ENCODE measurements at regions not wholly inside any gene's neighbourhood (a gene's known extent, or its start where the extent isn't known, plus 50 kb on each side); places are given as distances from the start of the nearest gene placed in this dataset.

DNA sequence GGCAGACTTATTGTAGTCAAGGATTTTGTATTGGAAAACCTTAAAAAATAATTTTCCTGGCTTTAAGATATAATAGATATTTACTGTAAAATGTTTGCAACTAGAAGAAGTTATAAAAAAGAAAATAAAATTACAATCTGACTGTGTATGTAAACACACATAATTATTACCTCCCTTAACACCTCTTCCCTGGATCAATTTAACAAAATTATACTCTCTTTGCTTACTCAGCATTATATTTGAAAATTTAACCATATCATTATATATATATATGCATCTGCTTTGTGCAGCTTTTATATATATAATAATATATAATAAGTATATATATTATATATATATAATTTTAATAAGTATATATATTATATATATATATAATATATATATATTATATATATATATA lies 131.7 kb upstream of the FAM98A start:
- no peak overlapping the region for H3K4me3 ChIP-seq (ENCODE audit: control insufficient read depth, low read depth, low read length)
- TF ChIP-seq, protein P1, sequence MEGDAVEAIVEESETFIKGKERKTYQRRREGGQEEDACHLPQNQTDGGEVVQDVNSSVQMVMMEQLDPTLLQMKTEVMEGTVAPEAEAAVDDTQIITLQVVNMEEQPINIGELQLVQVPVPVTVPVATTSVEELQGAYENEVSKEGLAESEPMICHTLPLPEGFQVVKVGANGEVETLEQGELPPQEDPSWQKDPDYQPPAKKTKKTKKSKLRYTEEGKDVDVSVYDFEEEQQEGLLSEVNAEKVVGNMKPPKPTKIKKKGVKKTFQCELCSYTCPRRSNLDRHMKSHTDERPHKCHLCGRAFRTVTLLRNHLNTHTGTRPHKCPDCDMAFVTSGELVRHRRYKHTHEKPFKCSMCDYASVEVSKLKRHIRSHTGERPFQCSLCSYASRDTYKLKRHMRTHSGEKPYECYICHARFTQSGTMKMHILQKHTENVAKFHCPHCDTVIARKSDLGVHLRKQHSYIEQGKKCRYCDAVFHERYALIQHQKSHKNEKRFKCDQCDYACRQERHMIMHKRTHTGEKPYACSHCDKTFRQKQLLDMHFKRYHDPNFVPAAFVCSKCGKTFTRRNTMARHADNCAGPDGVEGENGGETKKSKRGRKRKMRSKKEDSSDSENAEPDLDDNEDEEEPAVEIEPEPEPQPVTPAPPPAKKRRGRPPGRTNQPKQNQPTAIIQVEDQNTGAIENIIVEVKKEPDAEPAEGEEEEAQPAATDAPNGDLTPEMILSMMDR (IDR thresholded peaks at IDR 0.05; ENCODE audit: control insufficient read depth, insufficient read depth, low read depth, low read length, missing control alignments): no peak
- DNase-seq (ENCODE audit: low read depth): no peak

- DNase-seq (ENCODE audit: low read depth): no peak
- no peak overlapping the region for H3K4me3 ChIP-seq (ENCODE audit: control insufficient read depth, low read depth, low read length)
- TF ChIP-seq, protein P1 (IDR thresholded peaks at IDR 0.05; ENCODE audit: control insufficient read depth, insufficient read depth, low read depth, low read length, missing control alignments): no peak
Measured at GRCh38 chr2:33730193-33730592, 131.1 kb upstream of the FAM98A start.

DNA sequence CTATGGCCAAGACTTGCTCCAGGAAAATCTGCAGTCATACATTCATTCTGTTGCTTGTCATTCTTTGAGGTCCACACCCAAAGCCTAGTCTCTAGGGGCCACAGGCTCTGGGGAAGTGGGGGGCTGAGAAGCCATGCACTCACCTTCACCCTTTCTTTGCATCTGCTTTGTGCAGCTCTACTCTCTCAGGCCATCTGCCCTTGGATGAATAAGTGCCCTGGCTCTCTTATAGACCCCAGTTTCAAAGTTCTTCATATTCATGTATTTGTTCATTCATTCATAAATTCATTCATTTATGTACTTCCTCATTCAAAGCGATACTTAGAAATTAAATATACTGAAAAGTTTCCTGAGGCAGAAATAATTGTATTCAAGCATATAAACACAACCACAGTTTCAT lies 130.3 kb upstream of the FAM98A start:
- DNase-seq (ENCODE audit: low read depth): no peak
- H3K4me3 ChIP-seq (ENCODE audit: control insufficient read depth, low read depth, low read length): no peak overlapping the region
- TF ChIP-seq, protein P1 (IDR thresholded peaks at IDR 0.05; ENCODE audit: control insufficient read depth, insufficient read depth, low read depth, low read length, missing control alignments): no peak

- no peak overlapping the region for H3K4me3 ChIP-seq (ENCODE audit: control insufficient read depth, low read depth, low read length)
- TF ChIP-seq, protein P1 (IDR thresholded peaks at IDR 0.05; ENCODE audit: control insufficient read depth, insufficient read depth, low read depth, low read length, missing control alignments): no peak
- DNase-seq (ENCODE audit: low read depth): no peak
Measured at GRCh38 chr2:33728106-33728505, 129.0 kb upstream of the FAM98A start.

DNA sequence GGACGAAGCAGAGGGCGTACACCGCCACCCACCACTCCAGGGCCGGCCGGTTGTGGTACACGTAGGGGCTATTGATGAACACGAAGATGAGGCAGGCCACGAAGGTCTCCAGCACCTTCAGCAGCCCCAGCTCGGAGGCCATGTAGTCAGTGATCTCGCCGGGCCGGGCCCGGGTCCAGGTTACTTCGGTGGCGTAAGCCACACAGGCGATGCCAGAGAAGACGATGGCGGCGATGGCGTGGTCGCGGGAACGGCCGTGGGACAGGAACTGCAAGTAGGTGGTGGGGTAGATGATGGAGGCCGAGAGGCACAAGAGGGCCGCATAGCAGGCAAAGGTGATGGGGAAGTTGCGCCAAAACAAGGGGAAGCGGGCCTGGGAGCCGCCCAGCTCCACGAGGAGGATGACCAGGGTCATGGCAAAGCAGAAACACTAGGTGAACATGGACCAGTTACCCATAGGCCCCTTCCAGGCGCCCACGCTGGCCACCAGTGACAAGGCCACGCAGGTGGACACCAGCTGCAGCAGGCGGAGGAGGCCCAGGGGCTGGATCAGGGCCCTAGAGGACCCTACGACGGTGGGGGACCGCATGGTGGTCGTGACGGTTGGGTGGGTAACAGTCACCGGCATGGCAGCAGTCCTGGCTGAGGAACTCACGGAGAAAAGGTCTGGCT lies 128.4 kb upstream of the FAM98A start:
- TF ChIP-seq, protein P1 (IDR thresholded peaks at IDR 0.05; ENCODE audit: control insufficient read depth, insufficient read depth, low read depth, low read length, missing control alignments): no peak
- DNase-seq (ENCODE audit: low read depth): no peak
- no peak overlapping the region for H3K4me3 ChIP-seq (ENCODE audit: control insufficient read depth, low read depth, low read length)

DNA sequence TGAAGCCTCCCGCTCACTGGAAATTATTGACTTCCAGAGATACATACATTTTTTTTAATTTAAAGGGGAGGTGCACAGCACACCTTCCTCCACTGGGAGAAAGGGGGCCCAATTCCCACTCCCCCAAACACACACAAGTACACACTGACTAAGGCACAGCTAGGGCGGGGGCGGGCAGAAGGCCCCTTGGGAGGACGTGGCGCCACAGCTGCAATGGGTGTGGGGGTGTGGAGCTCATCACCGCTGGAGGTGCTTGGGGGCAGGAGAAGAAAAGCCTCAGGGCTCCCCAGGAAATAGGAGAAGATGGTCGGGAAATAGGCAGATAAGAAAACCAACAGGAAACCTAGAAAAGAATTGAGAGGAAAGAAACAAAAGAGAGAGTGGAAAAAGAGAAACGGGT lies 127.3 kb upstream of the FAM98A start:
- no peak for DNase-seq (ENCODE audit: low read depth)
- no peak overlapping the region for H3K4me3 ChIP-seq (ENCODE audit: control insufficient read depth, low read depth, low read length)
- TF ChIP-seq, protein P1 (IDR thresholded peaks at IDR 0.05; ENCODE audit: control insufficient read depth, insufficient read depth, low read depth, low read length, missing control alignments): no peak
